Lung (tissue), 11 donors: ENCODE measurements at regions not wholly inside any gene's neighbourhood (a gene's known extent, or its start where the extent isn't known, plus 50 kb on each side); places are given as distances from the start of the nearest gene placed in this dataset.

Experiments used
- ATAC-seq: fragments of 200-7000 bp; cut with Tn5 transposase; one replicate; pipeline ENCODE4 v1.9.1; 2020; ENCODE audit warnings: moderate number of reproducible peaks; ENCODE audit not compliant: insufficient read depth, low FRiP score
- DNase-seq, 3 donors: peaks; one replicate each; pipeline ENCODE4 v3.0.0-alpha.2; 2013 to 2017
- H3K27ac ChIP-seq, 2 donors: one replicate each; pipeline ENCODE4 v1.5.1; 2013; ENCODE audit warnings: mild to moderate bottlenecking in 2 of 2, moderate library complexity in 2 of 2, control low read depth in 1 of 2, inconsistent platforms in 1 of 2, low read depth in 1 of 2, low read length in 1 of 2
- H3K27me3 ChIP-seq, 3 donors: one replicate each; pipeline ENCODE4 v1.5.1; 2013; ENCODE audit warnings: low read length in 2 of 3; ENCODE audit not compliant: control insufficient read depth in 3 of 3, insufficient read depth in 3 of 3
- H3K36me3 ChIP-seq, 4 donors: one replicate each; pipeline ENCODE4 v1.5.1; 2013; ENCODE audit warnings: low read length in 4 of 4, mild to moderate bottlenecking in 1 of 4, moderate library complexity in 1 of 4; ENCODE audit not compliant: control insufficient read depth in 4 of 4, insufficient read depth in 4 of 4
- H3K4me1 ChIP-seq, 5 donors: one replicate each; pipeline ENCODE4 v1.5.1; 2013; ENCODE audit warnings: low read length in 5 of 5, mild to moderate bottlenecking in 2 of 5, moderate library complexity in 1 of 5; ENCODE audit not compliant: control insufficient read depth in 5 of 5, insufficient read depth in 5 of 5
- H3K4me3 ChIP-seq: one replicate; pipeline ENCODE4 v1.5.1; 2013; ENCODE audit warnings: mild to moderate bottlenecking, control low read depth, moderate library complexity
- H3K9ac ChIP-seq, 2 donors: one replicate each; pipeline ENCODE4 v1.5.1; 2013; ENCODE audit warnings: low read length in 2 of 2, control low read depth in 1 of 2; ENCODE audit not compliant: insufficient read depth in 1 of 2
- H3K9me3 ChIP-seq, 4 donors: one replicate each; pipeline ENCODE4 v1.5.1; 2013; ENCODE audit warnings: low read length in 3 of 4, mild to moderate bottlenecking in 1 of 4, moderate library complexity in 1 of 4; ENCODE audit not compliant: control insufficient read depth in 4 of 4, insufficient read depth in 3 of 4
- CTCF ChIP-seq: IDR thresholded peaks from 2 replicates; pipeline ENCODE4 v1.5.1; 2012; ENCODE audit warnings: mild to moderate bottlenecking; ENCODE audit errors: control extremely low read depth, extremely low read depth
- WGBS, 2 donors: extraction: QIAGEN DNeasy Blood & Tissue Kit; methylation state at CpG; one replicate each; pipeline ENCODE4 v1.1.7; 2013; 5-methylcytosine and 5-hydroxymethylcytosine counted together
- donor health status: control.
- donor health status: control.
- donor health status: Bipolar disorder and iron deficiency.
- donor health status: healthy.
- donor health status: DM: yes; HTN: yes; CAD: no.

DNA sequence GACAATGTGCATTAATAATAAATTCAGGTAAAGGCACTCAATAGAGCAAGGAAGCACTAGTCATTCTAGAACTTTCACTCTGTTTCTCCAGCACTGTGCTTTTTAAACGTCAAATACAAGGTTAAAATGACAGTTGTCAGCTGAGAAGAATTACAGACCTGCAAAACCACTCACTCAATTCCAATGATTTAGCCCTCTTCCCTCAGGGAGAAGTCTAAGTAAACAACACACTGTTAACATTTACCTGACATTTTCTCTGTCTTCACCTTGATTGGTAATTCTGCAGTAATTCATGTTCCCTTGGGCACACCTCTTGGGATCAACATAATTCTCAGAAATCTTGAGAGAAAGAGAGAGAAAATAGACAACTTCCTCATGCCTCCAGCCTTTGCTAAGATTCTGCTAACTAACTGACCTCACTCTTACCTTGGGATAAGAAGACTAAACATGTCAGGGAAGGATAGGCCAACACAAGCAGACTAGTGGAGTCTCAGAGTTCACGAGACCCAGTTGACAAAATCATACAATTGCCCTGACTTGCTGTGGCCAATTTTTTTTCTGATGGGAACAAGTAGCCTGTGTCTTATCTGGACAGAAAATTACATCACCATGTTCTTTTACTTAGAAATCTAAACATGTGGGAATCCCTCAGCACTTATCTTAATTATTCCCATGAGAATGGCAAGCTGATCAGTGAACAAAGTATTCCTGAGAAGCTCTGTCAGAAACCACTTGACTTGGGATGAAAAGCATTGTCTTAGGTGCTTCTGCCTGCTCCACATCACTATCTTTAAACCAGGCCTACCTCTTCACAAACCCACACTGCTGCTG lies 516.8 kb upstream of the FAT3 start:
- 59 to 64% methylated on average over 2 of the region's 2 CpGs for whole genome bisulfite sequencing, 2 donors
- no peaks in the 10 kb centered on the region for H3K36me3 ChIP-seq
- H3K9ac ChIP-seq = no peak overlapping the region
- TF ChIP-seq CTCF = no peak
- no peak overlapping the region for H3K27ac ChIP-seq
- ATAC-seq = no peak
- H3K9me3 ChIP-seq = no peaks in the 10 kb centered on the region
- no peak for DNase-seq
- H3K4me3 ChIP-seq = no peak overlapping the region
- no peaks in the 10 kb centered on the region for H3K27me3 ChIP-seq
- H3K4me1 ChIP-seq = no peaks in the 10 kb centered on the region

- no peak overlapping the region for H3K9ac ChIP-seq
- ATAC-seq (no peak), DNase-seq (no peak)
- no peak overlapping the region for H3K27ac ChIP-seq
- no peak overlapping the region for H3K4me3 ChIP-seq
- no peaks in the 10 kb centered on the region for H3K9me3 ChIP-seq
- no peaks in the 10 kb centered on the region for H3K27me3 ChIP-seq
- H3K36me3 ChIP-seq = no peaks in the 10 kb centered on the region
- peaks cover 0 to 3% (median 0%) of the 10 kb centered on the region in 5 donors for H3K4me1 ChIP-seq
- TF ChIP-seq CTCF = no peak
- whole genome bisulfite sequencing, 2 donors = 89 to 92% methylated on average over 1 of the region's 1 CpG
These were observed 521.6 kb upstream of the FAT3 start for GRCh38 chr11:91703042-91703441.

DNA sequence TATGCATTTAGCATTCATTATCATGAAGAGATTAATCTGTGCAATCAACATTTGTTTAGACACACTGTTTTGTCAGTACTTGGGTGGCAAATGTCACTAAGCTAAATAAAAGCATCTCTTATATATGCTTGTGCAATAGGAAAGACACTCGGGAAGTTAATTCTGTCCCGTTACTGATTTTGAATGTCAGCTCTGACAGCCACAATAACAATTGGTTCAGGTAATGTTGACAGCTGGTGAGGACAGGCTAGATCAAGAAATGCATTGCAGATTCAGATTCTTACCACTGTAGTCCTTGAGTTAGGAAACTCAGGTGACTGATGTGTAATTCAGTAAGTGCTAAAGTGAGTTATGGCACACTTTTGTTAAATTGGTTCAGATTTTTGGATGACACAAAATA lies 523.8 kb upstream of the FAT3 start:
- Histone ChIP-seq H3K27ac (no peak overlapping the region), H3K36me3 (no peaks in the 10 kb centered on the region), H3K27me3 (no peaks in the 10 kb centered on the region), H3K9me3 (no peaks in the 10 kb centered on the region), H3K9ac (no peak overlapping the region), H3K4me3 (no peak overlapping the region), H3K4me1 (peaks cover 0 to 3% (median 0%) of the 10 kb centered on the region in 5 donors)
- 78 to 83% methylated on average over 2 of the region's 2 CpGs for WGBS, 2 donors
- DNase-seq (peak in 2 of 3 donors; percentile 4 to 12), ATAC-seq (no peak)
- no peak for TF ChIP-seq CTCF

- Histone ChIP-seq H3K4me3 (no peak overlapping the region), H3K27me3 (no peaks in the 10 kb centered on the region), H3K9ac (no peak overlapping the region), H3K27ac (no peak overlapping the region), H3K4me1 (peaks cover 0 to 9% (median 0%) of the 10 kb centered on the region in 5 donors), H3K36me3 (no peaks in the 10 kb centered on the region), H3K9me3 (no peaks in the 10 kb centered on the region)
- TF ChIP-seq CTCF = no peak
- DNase-seq = no peak
- ATAC-seq = no peak
- 56 to 60% methylated on average over 2 of the region's 2 CpGs for WGBS, 2 donors
These were observed 525.8 kb upstream of the FAT3 start for GRCh38 chr11:91698845-91699244.
